Stimulated activated naive B cell treated with anti-CD40 and anti-IgM and Interleukin-4, amounts not matched to agents 10 μg/mL and 1 μg/mL and 100 μg/mL, for 72 hours (primary cell): ENCODE measurements at regions not wholly inside any gene's neighbourhood (a gene's known extent, or its start where the extent isn't known, plus 50 kb on each side); places are given as distances from the start of the nearest gene placed in this dataset.

ENCODE experiments used
- ATAC-seq, 2 donors: fragments of 150-1000 bp; cut with Tn5 transposase; replicated peaks; 2 replicates each; pipeline ENCODE4 v1.10.0; 2021; ENCODE audit warnings: moderate library complexity in 1 of 2
- DNase-seq: peaks from one replicate; pipeline ENCODE4 v3.0.0; 2021
- H3K27ac Mint-ChIP-seq: one replicate; pipeline ENCODE4 v1.8.0; 2022; ENCODE audit warnings: mild to moderate bottlenecking, mixed read lengths
- H3K27me3 Mint-ChIP-seq, 2 donors: one replicate each; pipeline ENCODE4 v1.8.0; 2022; ENCODE audit warnings: mixed read lengths in 2 of 2
- H3K36me3 Mint-ChIP-seq, 2 donors: one replicate each; pipeline ENCODE4 v1.8.0; 2022; ENCODE audit warnings: mixed read lengths in 2 of 2, mild to moderate bottlenecking in 1 of 2
- H3K4me1 Mint-ChIP-seq, 2 donors: one replicate each; pipeline ENCODE4 v1.8.0; 2022; ENCODE audit warnings: mixed read lengths in 2 of 2, mild to moderate bottlenecking in 1 of 2
- H3K4me3 Mint-ChIP-seq, 2 donors: one replicate each; pipeline ENCODE4 v1.8.0; 2022; ENCODE audit warnings: mild to moderate bottlenecking in 2 of 2, mixed read lengths in 2 of 2, moderate library complexity in 1 of 2
- H3K9me3 Mint-ChIP-seq, 2 donors: one replicate each; pipeline ENCODE4 v1.8.0; 2022; ENCODE audit warnings: mixed read lengths in 2 of 2, mild to moderate bottlenecking in 1 of 2

DNA sequence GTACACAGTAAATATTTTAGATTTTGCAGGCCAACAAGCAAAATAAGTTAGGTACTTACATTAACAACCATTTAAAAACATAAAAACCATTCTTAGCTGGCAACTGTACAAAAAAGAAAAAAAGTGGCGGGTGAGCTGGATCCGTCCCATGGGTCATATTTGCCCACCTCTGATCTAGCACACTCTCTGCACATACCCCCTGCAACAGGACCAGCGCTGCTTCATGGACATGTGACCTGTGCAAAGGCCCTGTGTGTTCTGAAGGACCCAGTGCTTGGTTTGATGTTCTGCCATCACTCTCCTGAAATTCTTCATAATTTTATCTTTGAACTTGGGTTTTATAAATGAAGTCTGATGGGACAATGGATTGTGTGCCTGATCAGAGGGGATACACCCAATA, 72.5 kb upstream of the ACAN start:
- Mint-ChIP-seq H3K9me3 (peaks cover 4 to 5% of the 10 kb centered on the region in 2 donors), H3K27me3 (no peaks in the 10 kb centered on the region), H3K4me3 (no peak overlapping the region)

DNA sequence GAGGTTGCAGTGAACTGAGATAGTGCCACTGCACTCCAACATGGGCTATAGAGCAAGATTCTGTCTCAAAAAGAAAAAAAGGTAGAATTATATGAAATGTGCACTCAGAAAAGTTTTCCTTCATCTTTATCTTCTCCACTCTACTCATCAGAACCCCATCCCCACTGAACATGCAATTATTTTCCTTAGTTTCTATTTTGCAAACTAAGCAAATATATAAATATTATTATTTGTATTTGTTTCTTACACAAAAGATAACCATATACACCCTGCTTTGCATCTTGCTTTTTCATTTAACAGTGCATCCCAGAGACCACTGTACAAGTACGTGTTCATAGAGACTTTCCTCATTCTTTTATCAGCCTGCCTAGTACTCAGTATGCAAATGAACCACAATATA, 68.0 kb upstream of the ACAN start:
- DNase-seq: no peak
- Mint-ChIP-seq H3K9me3 (no peaks in the 10 kb centered on the region), H3K27ac (no peak overlapping the region), H3K4me1 (no peaks in the 10 kb centered on the region), H3K4me3 (no peak overlapping the region), H3K36me3 (peaks cover 1 to 3% of the 10 kb centered on the region in 2 donors), H3K27me3 (peaks cover 4 to 8% of the 10 kb centered on the region in 2 donors)
- no peak for ATAC-seq

More for the DNA sequence above, 72.5 kb upstream of the ACAN start:
- H3K27ac Mint-ChIP-seq: no peak overlapping the region
- peaks cover 20 to 36% of the 10 kb centered on the region in 2 donors for H3K4me1 Mint-ChIP-seq
- no peak for ATAC-seq
- H3K36me3 Mint-ChIP-seq: no peaks in the 10 kb centered on the region
- no peak for DNase-seq

DNA sequence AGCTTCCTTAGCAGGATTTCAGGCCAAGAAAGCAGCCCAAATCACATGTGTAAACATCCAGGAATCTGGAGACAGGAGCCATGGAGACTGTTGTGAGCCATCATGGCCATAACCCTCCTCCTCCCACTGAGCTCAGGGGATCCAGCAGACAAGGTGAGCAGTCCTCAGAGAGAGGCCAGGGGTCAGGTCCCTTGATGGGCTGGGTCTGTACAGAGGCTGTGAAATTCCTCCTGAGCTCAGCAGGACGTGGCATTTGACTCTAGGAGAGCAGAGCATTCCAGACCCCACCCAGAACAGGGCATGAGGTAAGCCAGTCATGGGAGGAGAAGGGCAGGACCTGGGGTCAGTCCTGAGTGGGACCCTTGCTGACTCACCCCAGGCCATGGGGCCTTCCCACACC, 67.0 kb upstream of the ACAN start:
- DNase-seq: no peak
- Mint-ChIP-seq H3K4me3 (no peak overlapping the region), H3K36me3 (peaks cover 1 to 3% of the 10 kb centered on the region in 2 donors), H3K27ac (no peak overlapping the region), H3K9me3 (no peaks in the 10 kb centered on the region), H3K4me1 (no peaks in the 10 kb centered on the region), H3K27me3 (peaks cover 9 to 16% of the 10 kb centered on the region in 2 donors)
- ATAC-seq: no peak

DNA sequence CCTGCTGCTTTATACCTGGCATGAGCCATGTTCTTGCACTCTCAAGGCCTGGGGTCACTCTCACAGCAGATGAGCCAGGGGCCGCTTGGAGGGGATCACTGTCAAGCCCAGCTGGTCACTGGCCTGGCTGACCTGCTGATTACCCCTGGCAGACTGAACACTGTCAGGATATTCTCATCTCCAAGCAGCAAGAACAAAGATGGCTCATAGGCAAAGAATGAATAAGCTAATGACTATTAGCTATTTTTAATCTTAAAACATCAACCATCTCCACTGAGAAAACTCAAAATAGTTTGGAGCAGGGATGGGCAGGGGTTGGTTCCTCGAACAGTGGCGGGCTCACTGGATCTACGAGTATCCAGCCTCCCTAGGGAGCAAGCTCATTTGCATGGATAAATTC, 64.4 kb upstream of the ACAN start:
- DNase-seq (no peak), ATAC-seq (no peak)
- H3K9me3 Mint-ChIP-seq: no peaks in the 10 kb centered on the region
- H3K4me1 Mint-ChIP-seq: no peaks in the 10 kb centered on the region
- peaks cover 1 to 3% of the 10 kb centered on the region in 2 donors for H3K36me3 Mint-ChIP-seq
- H3K27me3 Mint-ChIP-seq: peaks cover 14 to 18% of the 10 kb centered on the region in 2 donors
- H3K27ac Mint-ChIP-seq: no peak overlapping the region
- H3K4me3 Mint-ChIP-seq: no peak overlapping the region

DNA sequence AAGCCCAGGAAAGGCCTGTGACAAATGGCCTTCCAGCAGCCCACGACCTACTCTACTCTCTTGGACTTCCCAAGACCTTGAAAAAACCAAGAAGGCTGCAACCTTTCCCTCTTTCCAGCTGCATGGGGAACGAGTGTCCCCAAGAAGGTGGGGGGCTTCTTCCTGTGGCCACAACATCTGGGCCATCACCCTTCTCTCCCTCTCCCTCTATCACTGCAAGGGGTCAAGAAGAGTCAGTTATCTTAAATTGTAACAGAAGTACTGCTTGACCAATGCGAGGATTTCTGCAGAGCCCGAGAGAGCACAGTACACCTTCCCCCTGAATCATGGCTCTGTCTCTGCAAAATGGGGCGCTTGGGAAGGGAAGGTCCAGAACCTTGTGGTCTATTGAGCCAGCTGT, 63.7 kb upstream of the ACAN start:
- H3K27ac Mint-ChIP-seq: no peak overlapping the region
- H3K27me3 Mint-ChIP-seq: peaks cover 14 to 20% of the 10 kb centered on the region in 2 donors
- no peak for ATAC-seq
- DNase-seq: no peak
- H3K36me3 Mint-ChIP-seq: peaks cover 1 to 3% of the 10 kb centered on the region in 2 donors
- no peak overlapping the region for H3K4me3 Mint-ChIP-seq
- H3K4me1 Mint-ChIP-seq: no peaks in the 10 kb centered on the region
- no peaks in the 10 kb centered on the region for H3K9me3 Mint-ChIP-seq

DNA sequence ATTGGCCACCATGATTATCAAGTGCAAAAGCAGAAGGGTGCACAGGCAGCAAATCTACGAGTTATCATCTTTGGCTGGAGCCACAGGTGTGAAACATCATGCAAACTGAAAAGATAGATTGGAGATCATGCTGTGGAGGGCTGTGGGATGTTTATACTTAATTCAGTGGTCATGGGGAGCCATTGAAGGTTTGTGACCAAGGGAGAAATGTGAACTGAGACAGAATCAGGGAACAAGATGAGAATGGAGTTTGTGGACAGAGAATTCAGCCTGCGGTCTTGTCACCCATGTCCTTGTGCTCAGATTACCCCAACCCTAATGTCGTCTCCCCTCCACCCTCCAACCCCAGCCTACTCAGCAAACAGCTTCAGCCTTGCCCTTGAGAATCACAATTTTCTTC, 62.9 kb upstream of the ACAN start:
- H3K4me3 Mint-ChIP-seq: no peak overlapping the region
- H3K4me1 Mint-ChIP-seq: peaks cover 0 to 6% of the 10 kb centered on the region in 2 donors
- ATAC-seq (no peak), DNase-seq (no peak)
- H3K36me3 Mint-ChIP-seq: peaks cover 1 to 3% of the 10 kb centered on the region in 2 donors
- no peak overlapping the region for H3K27ac Mint-ChIP-seq
- H3K9me3 Mint-ChIP-seq: no peaks in the 10 kb centered on the region
- H3K27me3 Mint-ChIP-seq: peaks cover 14 to 26% of the 10 kb centered on the region in 2 donors

DNA sequence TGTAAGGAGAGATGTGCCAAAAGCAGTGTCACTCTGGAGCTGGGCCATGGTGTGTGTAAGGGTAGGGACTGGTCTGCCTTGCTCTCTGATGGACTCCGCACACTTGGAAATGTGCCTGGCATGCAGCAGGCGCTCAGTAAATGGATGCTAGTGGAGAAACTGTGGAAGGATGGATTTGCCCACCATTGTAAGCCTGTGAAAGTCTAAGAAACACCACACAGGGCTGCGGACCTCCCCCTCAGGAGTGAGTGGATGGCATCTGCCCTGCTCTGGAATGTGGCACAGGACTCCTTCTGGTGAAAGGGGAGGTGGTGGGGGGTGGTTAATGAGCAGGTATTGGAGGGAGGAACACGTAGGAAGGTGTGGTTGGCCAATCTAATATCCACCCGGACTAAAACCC, 62.2 kb upstream of the ACAN start:
- peaks cover 0 to 6% of the 10 kb centered on the region in 2 donors for H3K4me1 Mint-ChIP-seq
- H3K4me3 Mint-ChIP-seq: no peak overlapping the region
- H3K36me3 Mint-ChIP-seq: peaks cover 1 to 3% of the 10 kb centered on the region in 2 donors
- no peaks in the 10 kb centered on the region for H3K9me3 Mint-ChIP-seq
- no peak overlapping the region for H3K27ac Mint-ChIP-seq
- ATAC-seq (no peak), DNase-seq (no peak)
- peaks cover 14 to 26% of the 10 kb centered on the region in 2 donors for H3K27me3 Mint-ChIP-seq

DNA sequence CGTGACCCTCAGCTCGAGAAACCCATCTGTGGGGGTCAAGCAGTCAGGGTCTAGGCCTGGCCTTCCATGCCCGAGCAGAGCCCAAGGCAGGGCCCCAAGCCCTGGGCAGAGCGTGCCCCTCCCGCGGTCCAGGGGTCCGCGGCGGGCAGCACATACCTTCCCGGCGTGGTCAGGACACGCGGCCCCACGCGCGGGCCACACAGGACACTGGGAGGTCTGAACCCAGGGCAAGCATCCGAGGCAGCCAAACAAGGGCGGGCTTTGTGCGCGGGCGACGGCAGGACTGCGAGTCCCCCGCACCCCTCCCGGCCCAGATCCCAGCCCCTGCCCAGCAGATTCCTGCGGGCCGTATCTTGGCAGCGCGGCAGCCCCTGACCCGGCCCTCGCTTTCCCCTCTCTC, 61.6 kb upstream of the ACAN start:
- H3K27ac Mint-ChIP-seq: no peak overlapping the region
- ATAC-seq (no peak), DNase-seq (no peak)
- H3K9me3 Mint-ChIP-seq: no peaks in the 10 kb centered on the region
- H3K4me3 Mint-ChIP-seq: no peak overlapping the region
- peaks cover 1 to 3% of the 10 kb centered on the region in 2 donors for H3K36me3 Mint-ChIP-seq
- peaks cover 15 to 30% of the 10 kb centered on the region in 2 donors for H3K27me3 Mint-ChIP-seq
- peaks cover 0 to 6% of the 10 kb centered on the region in 2 donors for H3K4me1 Mint-ChIP-seq

DNA sequence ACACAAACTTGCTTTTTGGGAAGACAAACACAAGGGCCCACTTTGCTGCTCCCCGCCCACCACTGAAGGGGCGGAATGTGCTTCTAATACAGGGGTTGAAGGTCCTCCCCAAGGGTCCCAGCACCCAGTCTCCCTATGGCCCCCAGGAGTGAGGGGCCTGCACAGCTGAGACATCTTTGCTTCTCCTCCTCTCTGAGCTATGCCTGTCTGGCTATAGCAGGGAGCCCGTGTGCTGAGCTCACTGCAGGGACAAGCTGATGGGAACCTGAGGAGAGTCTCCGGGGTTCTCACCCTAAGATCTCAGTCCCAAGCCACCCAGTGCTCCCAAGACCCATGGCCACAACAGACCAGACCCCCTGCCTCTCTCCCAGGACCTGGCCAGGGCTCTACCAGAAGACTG, 61.1 kb upstream of the ACAN start:
- Mint-ChIP-seq H3K27ac (no peak overlapping the region), H3K9me3 (no peaks in the 10 kb centered on the region), H3K36me3 (peaks cover 0 to under 1% of the 10 kb centered on the region in 2 donors), H3K4me3 (no peak overlapping the region), H3K4me1 (peaks cover 0 to 6% of the 10 kb centered on the region in 2 donors), H3K27me3 (peaks cover 16 to 35% of the 10 kb centered on the region in 2 donors)
- DNase-seq: no peak
- no peak for ATAC-seq

DNA sequence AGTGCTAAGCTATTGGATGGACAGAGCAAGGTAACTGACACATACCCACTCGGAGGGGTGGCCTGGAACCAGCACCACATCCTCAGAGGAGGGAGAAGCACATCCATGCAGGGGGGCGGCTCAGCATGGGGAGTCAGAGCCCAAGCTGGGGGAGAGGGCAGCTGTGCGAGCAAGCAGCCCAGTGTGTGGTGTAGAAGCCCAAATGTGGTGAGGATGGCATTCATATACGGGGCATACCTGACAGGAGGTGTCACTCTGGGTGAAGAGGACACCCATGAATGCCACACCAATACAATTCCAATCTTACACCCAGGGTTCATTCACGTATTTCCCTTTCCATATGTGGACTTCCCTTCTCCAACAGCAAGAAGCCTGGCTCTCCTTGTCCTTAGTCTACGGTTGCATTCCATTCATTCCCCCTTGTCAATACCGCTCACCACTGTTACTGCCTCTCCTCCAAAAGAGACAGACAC, 58.7 kb upstream of the ACAN start:
- Mint-ChIP-seq H3K4me1 (peaks cover 0 to 6% of the 10 kb centered on the region in 2 donors), H3K9me3 (no peaks in the 10 kb centered on the region), H3K36me3 (no peaks in the 10 kb centered on the region), H3K27ac (no peak overlapping the region), H3K27me3 (peaks cover 24 to 42% of the 10 kb centered on the region in 2 donors), H3K4me3 (no peak overlapping the region)
- no peak for DNase-seq
- no peak for ATAC-seq

DNA sequence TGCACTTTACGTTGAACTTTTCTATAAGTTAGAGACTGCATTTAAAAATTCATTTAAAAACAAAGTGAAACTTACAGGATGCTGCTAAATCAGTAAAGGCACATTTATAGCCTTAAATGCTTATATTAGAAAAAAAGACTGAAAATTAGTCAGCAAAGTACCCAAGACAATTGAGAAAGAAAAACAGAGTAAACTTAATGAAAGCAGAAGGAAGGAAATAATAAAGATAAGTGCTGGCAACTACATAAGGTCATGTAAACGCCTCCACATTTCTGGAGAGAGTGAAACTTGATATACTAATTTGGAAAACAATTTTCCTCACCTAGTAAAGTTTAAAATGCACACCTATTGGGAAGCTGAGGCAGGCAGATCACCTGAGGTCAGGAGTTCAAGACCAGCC, 58.2 kb upstream of the ACAN start:
- no peak overlapping the region for H3K4me3 Mint-ChIP-seq
- H3K27ac Mint-ChIP-seq: no peak overlapping the region
- no peaks in the 10 kb centered on the region for H3K36me3 Mint-ChIP-seq
- ATAC-seq (no peak), DNase-seq (no peak)
- peaks cover 0 to 3% of the 10 kb centered on the region in 2 donors for H3K9me3 Mint-ChIP-seq
- H3K27me3 Mint-ChIP-seq: peaks cover 29 to 37% of the 10 kb centered on the region in 2 donors
- peaks cover 0 to 6% of the 10 kb centered on the region in 2 donors for H3K4me1 Mint-ChIP-seq

DNA sequence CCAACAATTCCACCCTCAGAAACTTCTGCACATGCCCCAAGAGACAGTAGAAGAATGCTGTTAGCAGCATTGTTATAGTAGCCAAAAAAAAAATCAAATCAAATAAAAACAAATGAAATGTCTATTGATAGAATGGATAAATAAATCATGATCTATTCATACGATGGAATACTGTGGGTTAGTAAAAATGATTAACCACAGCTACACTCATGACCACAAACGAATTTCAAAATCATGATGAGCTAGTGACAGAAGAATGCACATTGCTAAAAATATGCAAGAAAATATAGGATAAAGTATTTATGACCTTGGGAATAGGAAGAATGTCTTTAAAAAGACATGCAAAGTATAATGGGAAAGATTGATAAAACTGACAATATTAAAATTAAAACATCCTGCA, 57.5 kb upstream of the ACAN start:
- ATAC-seq (no peak), DNase-seq (no peak)
- H3K36me3 Mint-ChIP-seq: no peaks in the 10 kb centered on the region
- peaks cover 30 to 32% of the 10 kb centered on the region in 2 donors for H3K27me3 Mint-ChIP-seq
- peaks cover 0 to 3% of the 10 kb centered on the region in 2 donors for H3K9me3 Mint-ChIP-seq
- no peak overlapping the region for H3K27ac Mint-ChIP-seq
- peaks cover 0 to 6% of the 10 kb centered on the region in 2 donors for H3K4me1 Mint-ChIP-seq
- H3K4me3 Mint-ChIP-seq: no peak overlapping the region

DNA sequence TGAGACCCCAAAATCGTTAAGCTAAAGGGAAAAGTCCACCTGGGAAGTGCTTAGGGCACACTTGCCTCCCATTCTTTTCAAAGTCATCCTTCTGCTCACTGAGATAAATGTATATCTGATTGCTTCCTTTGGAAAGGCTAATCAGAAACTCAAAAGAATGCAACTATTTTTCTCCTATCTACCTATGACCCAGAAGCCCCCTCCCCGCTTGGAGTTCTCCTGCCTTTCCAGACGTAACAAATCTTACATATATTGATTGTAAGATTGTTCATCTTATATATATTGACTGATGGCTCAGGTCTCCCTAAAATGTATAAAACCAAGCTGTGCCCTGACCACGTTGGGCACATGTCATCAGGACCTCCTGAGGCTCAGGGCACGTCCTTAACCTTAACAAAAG, 56.8 kb upstream of the ACAN start:
- Mint-ChIP-seq H3K27ac (no peak overlapping the region), H3K4me1 (peaks cover 0 to 6% of the 10 kb centered on the region in 2 donors), H3K36me3 (no peaks in the 10 kb centered on the region), H3K9me3 (peaks cover 0 to 3% of the 10 kb centered on the region in 2 donors), H3K4me3 (no peak overlapping the region), H3K27me3 (peaks cover 25 to 31% of the 10 kb centered on the region in 2 donors)
- DNase-seq (no peak), ATAC-seq (no peak)

DNA sequence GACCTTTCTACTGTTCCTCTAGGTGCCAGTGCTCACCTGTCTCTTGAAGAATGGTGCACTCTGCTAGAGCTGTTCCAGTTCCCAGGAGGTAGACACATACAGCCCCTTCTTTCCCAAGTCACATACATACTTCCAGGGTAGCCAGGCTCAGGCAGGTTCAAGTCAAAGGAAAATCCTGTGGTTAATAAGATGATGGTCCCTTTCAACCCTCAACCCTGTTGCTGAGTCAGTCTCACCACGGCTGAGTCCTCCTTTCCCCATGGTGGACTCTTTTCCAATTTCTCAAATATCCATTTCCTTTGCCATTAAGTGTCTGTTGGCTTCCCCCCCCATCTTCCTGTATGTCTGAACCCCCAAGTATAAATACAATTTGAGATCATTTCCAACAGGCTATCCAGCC, 56.1 kb upstream of the ACAN start:
- H3K27me3 Mint-ChIP-seq: peaks cover 25 to 31% of the 10 kb centered on the region in 2 donors
- H3K9me3 Mint-ChIP-seq: peaks cover 0 to 3% of the 10 kb centered on the region in 2 donors
- H3K4me1 Mint-ChIP-seq: peaks cover 0 to 6% of the 10 kb centered on the region in 2 donors
- ATAC-seq: no peak
- H3K27ac Mint-ChIP-seq: no peak overlapping the region
- no peak overlapping the region for H3K4me3 Mint-ChIP-seq
- no peaks in the 10 kb centered on the region for H3K36me3 Mint-ChIP-seq
- DNase-seq: no peak

DNA sequence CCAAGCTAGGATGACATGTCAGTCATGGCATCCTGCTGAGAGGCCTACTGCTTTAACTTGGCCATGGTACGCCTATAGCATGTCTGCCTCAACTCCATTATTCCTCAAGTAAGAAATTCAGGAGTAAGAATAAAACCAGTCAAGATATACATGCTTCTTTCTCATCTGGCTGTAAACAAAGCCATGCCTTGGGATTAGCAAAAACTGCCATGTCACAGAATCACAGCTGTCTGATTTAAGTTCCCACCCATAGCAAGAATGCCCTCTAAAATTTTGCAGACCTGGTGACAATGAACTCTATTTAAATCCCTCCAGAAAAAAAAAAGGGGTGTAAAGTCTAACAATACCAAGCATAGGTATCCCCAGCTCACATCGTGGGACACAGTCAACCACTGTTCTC, 55.6 kb upstream of the ACAN start:
- ATAC-seq: no peak
- Mint-ChIP-seq H3K27me3 (peaks cover 25 to 28% of the 10 kb centered on the region in 2 donors), H3K4me1 (peaks cover 0 to 6% of the 10 kb centered on the region in 2 donors), H3K9me3 (peaks cover 0 to 3% of the 10 kb centered on the region in 2 donors), H3K4me3 (no peak overlapping the region), H3K36me3 (no peaks in the 10 kb centered on the region), H3K27ac (no peak overlapping the region)
- no peak for DNase-seq

DNA sequence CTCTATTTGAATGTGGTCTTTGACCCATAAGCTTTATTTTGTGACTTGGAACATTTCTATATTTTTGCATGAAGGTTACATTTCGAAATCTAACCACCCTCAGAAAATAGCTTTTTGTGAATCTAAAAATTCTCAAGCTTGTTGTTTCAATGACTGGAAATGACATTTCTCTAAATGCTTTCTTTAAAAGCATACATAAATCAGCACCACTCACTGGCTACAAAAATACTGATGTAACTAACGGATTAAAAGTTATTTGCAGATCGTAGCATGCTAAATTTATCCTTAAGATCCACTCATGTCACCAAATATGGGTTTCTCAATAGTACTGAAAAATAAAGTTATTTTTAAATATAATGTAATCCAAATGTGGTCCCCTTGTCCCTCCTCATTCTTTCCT, 55.2 kb upstream of the ACAN start:
- no peak for DNase-seq
- Mint-ChIP-seq H3K27ac (no peak overlapping the region), H3K27me3 (peaks cover 25 to 27% of the 10 kb centered on the region in 2 donors), H3K4me3 (no peak overlapping the region), H3K4me1 (peaks cover 2 to 6% of the 10 kb centered on the region in 2 donors), H3K9me3 (peaks cover 0 to 3% of the 10 kb centered on the region in 2 donors), H3K36me3 (no peaks in the 10 kb centered on the region)
- ATAC-seq: no peak
